Uterus (tissue), 2 donors: ENCODE measurements at regions not wholly inside any gene's neighbourhood (a gene's known extent, or its start where the extent isn't known, plus 50 kb on each side); places are given as distances from the start of the nearest gene placed in this dataset.

Experiments used
- CTCF ChIP-seq, 4 experiments: fragments of 200-600 bp in 2 of 4; fragments of 450-650 bp in 2 of 4; sonication (generic) in 2 of 4; IDR thresholded peaks; one replicate each; pipeline ENCODE4 v1.5.1; 2016 to 2019; ENCODE audit warnings: antibody characterized with exemption in 4 of 4, mild to moderate bottlenecking in 2 of 4, moderate library complexity in 1 of 4
- POLR2A ChIP-seq, 2 donors: fragments of 450-650 bp; IDR thresholded peaks; one replicate each; pipeline ENCODE4 v1.6.1; 2016; ENCODE audit warnings: antibody characterized with exemption in 2 of 2, mild to moderate bottlenecking in 1 of 2, moderate library complexity in 1 of 2

DNA sequence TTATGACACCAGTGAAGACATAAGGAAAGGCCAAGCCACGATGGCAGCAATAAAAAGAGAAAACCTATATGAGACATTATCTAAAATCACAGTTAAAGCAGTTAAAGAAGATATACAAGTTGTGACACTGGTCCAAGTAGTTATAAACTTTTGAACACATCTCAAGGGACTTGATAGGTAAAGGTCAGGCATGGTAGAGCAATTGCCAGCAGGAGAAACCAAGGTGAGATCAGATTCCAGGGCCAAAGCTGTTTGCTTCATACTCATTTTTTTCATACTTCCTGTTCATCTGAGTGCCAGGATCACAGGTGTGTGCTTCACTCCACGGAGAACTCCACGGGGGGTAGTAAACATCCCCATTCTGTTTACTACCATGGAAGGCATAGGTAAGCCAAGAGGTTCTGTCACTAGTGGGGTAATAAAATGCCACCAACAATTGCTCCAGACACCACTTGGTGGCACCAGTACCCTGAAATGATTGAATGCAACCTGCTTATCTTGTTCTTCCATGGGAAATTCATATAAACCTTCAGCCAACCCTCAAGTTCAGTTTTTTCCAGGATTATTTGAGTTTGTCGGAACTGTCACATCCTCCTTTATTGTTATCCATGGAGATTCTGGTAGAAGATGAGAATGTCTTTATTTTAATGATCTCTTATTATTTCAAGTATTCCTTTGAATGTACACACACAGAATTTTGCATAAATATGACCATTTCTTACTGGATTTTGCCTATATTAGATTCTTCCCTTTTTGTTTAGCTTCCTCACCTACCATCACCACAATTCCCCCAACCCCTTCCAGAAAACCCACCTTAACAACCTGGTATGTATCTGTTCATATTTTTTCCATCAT is 59.2 kb upstream of the TSPAN8 start:
- TF ChIP-seq POLR2A (IDR thresholded peaks at IDR 0.05) (no peak), CTCF (IDR thresholded peaks at IDR 0.05) (no peak)
